ENCODE measurements at regions not wholly inside any gene's neighbourhood (a gene's known extent, or its start where the extent isn't known, plus 50 kb on each side); places are given as distances from the start of the nearest gene placed in this dataset.

DNA sequence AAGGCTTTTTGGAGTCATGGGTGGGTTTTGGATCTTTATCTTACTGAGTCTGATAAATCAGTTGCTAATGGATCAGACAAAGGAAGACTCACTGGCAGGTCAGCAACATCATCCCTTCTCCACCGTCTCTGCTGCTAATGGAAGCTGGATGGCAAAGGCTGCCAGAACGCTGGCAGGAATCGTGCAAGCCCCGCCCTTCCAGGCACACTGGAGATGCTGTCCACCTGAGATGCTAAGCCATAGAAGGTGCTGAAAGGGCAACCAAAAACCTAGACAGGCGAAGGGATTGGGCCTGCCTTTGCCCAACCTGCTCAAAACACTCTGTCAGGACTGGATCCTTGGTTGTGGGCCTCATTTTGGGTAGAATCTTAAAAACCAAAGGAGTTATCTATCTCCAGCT, 139.5 kb upstream of the FSTL4 start:
- no peak for TF ChIP-seq SIN3A (IDR thresholded peaks at IDR 0.05; ENCODE audit: borderline replicate concordance, insufficient read depth, low read depth, low read length)
- TF ChIP-seq, protein P1, sequence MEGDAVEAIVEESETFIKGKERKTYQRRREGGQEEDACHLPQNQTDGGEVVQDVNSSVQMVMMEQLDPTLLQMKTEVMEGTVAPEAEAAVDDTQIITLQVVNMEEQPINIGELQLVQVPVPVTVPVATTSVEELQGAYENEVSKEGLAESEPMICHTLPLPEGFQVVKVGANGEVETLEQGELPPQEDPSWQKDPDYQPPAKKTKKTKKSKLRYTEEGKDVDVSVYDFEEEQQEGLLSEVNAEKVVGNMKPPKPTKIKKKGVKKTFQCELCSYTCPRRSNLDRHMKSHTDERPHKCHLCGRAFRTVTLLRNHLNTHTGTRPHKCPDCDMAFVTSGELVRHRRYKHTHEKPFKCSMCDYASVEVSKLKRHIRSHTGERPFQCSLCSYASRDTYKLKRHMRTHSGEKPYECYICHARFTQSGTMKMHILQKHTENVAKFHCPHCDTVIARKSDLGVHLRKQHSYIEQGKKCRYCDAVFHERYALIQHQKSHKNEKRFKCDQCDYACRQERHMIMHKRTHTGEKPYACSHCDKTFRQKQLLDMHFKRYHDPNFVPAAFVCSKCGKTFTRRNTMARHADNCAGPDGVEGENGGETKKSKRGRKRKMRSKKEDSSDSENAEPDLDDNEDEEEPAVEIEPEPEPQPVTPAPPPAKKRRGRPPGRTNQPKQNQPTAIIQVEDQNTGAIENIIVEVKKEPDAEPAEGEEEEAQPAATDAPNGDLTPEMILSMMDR (IDR thresholded peaks at IDR 0.05) = no peak
- no peak for TF ChIP-seq POLR2AphosphoS5 (IDR thresholded peaks at IDR 0.05; ENCODE audit: low read depth, low read length)

All from Panc1 (cell line).